NT2/D1 (cell line): ENCODE measurements at regions not wholly inside any gene's neighbourhood (a gene's known extent, or its start where the extent isn't known, plus 50 kb on each side); places are given as distances from the start of the nearest gene placed in this dataset.

Source experiments
- SUZ12 ChIP-seq: IDR thresholded peaks from 2 replicates; pipeline ENCODE4 v1.6.1; 2011; ENCODE audit not compliant: insufficient read length, insufficient read depth; ENCODE audit errors: extremely low read depth
- YY1 ChIP-seq: IDR thresholded peaks from 2 replicates; pipeline ENCODE4 v1.6.1; 2011; ENCODE audit not compliant: insufficient read length, insufficient read depth
- ZNF274 ChIP-seq: IDR thresholded peaks from 2 replicates; pipeline ENCODE4 v1.6.1; 2011; ENCODE audit warnings: mild to moderate bottlenecking, low read depth, low read length

- no peak for TF ChIP-seq YY1
- TF ChIP-seq SUZ12 = no peak
- no peak for TF ChIP-seq ZNF274
Observed at GRCh38 chr2:139365189-139365588, 585.0 kb upstream of the NXPH2 start.
